PFSK-1 (cell line): ENCODE measurements at regions not wholly inside any gene's neighbourhood (a gene's known extent, or its start where the extent isn't known, plus 50 kb on each side); places are given as distances from the start of the nearest gene placed in this dataset.

ENCODE experiments used
- POLR2AphosphoS5 ChIP-seq: IDR thresholded peaks from 2 replicates; pipeline ENCODE4 v1.6.1; 2012; ENCODE audit warnings: low read depth, mild to moderate bottlenecking, control low read depth, low read length, moderate library complexity
- TAF1 ChIP-seq: IDR thresholded peaks from 2 replicates; pipeline ENCODE4 v1.6.1; 2012; ENCODE audit warnings: low read length, control low read depth, borderline replicate concordance; ENCODE audit not compliant: insufficient read depth

DNA sequence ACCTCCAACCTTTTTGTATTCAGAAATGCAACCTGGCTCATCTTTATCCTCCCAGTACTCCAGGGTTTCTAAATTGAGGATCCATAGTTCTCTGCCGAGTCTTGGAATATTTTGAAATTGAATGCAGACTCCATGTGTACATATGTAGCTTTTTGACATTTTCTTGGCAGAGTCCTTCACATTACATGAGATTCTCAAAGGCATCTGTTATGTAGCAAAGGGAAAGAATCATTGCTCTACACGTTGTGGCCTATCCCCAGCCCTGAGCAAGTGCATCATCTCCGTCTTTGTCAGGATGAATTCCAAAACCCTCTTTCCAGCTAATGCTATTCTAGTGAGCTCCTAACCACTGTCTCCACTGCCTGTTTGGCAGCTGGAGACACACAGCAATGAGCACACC lies 742.9 kb downstream of the DHX35 start:
- no peak for TF ChIP-seq TAF1
- TF ChIP-seq POLR2AphosphoS5, result no peak
